AG04450 (cell line): ENCODE measurements at regions not wholly inside any gene's neighbourhood (a gene's known extent, or its start where the extent isn't known, plus 50 kb on each side); places are given as distances from the start of the nearest gene placed in this dataset.

Experiments used
- CTCF ChIA-PET: fragments of 300-600, 350-600 bp; formaldehyde crosslinking; extraction: SDS; loops from one replicate; lab custom pipeline; 2022; ENCODE audit warnings: antibody characterized with exemption, inconsistent platforms; lab: Charles Lee
- POLR2A ChIA-PET: fragments of 350-600 bp; formaldehyde crosslinking; extraction: SDS; loops from one replicate; lab custom pipeline; 2021; ENCODE audit warnings: antibody characterized with exemption, inconsistent platforms; lab: Yijun Ruan, JAX
- DNase-seq: peaks from one replicate; pipeline ENCODE4 v3.0.0-alpha.2; 2011; ENCODE audit warnings: low read depth, low spot score
- H3K27ac ChIP-seq: one replicate; pipeline ENCODE4 v1.5.1; 2012; ENCODE audit warnings: low read depth, low read length, control low read depth
- H3K27me3 ChIP-seq: one replicate; pipeline ENCODE4 v1.6.0; 2012; ENCODE audit warnings: low read length; ENCODE audit not compliant: control insufficient read depth, insufficient read depth
- H3K4me3 ChIP-seq: 2 replicates; pipeline ENCODE4 v1.5.1; 2011; ENCODE audit warnings: mild to moderate bottlenecking, low read depth, low read length, control low read depth
- H3K9me3 ChIP-seq: 2 replicates; pipeline ENCODE4 v1.5.1; 2012; ENCODE audit warnings: low read length; ENCODE audit not compliant: control insufficient read depth, insufficient read depth
- TF ChIP-seq, protein P1 (sequence below): IDR thresholded peaks from 2 replicates; pipeline ENCODE4 v1.5.1; 2011; ENCODE audit warnings: low read depth, low read length, control low read depth, inconsistent platforms

DNA sequence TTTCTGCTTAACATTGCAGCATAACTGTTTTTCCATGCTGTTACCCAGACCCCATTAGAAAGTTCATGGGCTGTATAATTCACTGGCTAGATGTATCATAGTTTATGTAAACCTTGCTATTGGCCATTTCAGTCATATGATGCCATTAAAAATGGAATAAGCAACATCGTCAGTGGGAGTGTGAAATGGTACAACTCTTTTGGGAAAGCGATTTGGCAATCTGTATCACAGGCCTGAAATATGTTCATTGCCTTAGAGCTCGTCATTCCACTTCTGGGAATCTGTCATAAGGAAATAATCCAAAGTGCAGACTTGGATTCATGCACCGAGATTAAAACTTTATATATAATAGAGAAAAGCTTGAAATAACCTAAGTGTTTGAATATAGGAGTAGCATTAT lies 77.9 kb upstream of the KLF4 start:
- Histone ChIP-seq H3K9me3 (no peaks in the 10 kb centered on the region), H3K4me3 (no peak overlapping the region), H3K27me3 (peaks cover 3% of the 10 kb centered on the region), H3K27ac (no peak overlapping the region)
- no peak for DNase-seq
- ChIA-PET CTCF (interaction anchor here (0.5 kb wide), 1 partner anchor 78 kb away, joined by 3 read pairs; the partner anchor contains the start of gene KLF4), POLR2A (no interaction called here)
- TF ChIP-seq, protein P1, sequence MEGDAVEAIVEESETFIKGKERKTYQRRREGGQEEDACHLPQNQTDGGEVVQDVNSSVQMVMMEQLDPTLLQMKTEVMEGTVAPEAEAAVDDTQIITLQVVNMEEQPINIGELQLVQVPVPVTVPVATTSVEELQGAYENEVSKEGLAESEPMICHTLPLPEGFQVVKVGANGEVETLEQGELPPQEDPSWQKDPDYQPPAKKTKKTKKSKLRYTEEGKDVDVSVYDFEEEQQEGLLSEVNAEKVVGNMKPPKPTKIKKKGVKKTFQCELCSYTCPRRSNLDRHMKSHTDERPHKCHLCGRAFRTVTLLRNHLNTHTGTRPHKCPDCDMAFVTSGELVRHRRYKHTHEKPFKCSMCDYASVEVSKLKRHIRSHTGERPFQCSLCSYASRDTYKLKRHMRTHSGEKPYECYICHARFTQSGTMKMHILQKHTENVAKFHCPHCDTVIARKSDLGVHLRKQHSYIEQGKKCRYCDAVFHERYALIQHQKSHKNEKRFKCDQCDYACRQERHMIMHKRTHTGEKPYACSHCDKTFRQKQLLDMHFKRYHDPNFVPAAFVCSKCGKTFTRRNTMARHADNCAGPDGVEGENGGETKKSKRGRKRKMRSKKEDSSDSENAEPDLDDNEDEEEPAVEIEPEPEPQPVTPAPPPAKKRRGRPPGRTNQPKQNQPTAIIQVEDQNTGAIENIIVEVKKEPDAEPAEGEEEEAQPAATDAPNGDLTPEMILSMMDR = no peak

DNA sequence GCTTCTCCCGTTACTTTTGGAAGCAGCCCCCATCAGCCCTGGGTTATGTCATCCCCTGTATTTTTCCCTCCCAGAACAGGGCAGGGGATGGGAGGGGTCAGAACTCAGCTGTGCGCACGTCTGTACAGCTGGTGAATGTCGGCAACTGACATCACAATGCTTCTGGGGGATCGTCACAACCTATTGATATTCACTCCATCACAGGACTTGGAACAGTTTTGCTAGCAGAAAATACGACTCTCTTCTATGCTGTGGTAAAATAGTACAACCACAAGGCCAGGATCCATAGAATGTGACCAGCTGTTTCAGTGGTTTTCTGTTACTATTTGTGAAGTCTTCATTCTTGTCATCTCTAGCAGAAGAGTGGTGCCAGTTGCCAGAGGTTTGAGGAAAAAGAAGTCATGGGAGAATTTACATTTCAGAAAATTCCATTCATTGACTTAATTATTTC lies 77.1 kb upstream of the KLF4 start:
- CTCF ChIA-PET = no interaction called here
- TF ChIP-seq, protein P1 = no peak

DNA sequence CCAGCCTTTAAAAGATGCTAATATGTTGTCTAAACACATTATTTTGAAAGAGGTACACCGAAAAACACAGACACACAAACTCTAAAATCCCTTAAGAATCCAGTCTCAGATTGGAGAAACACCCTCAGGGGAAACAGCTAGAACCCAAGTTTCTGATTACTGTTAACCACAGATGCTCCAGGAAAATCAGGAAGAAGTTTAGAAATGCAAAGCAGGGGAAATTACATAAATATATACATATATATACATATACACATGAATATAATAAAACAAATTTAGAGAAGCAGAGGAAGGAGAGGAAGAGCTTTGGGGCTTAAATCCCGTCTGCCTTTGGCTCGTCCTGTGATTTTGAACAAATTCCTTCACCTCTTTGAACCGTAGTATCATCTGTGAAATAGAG lies 73.2 kb upstream of the KLF4 start:
- ChIA-PET CTCF (no interaction called here), POLR2A (no interaction called here)
- Histone ChIP-seq H3K27ac (no peak overlapping the region), H3K9me3 (no peaks in the 10 kb centered on the region), H3K4me3 (no peak overlapping the region), H3K27me3 (no peaks in the 10 kb centered on the region)
- DNase-seq = no peak
- TF ChIP-seq, protein P1 = no peak

More for the DNA sequence above, 77.1 kb upstream of the KLF4 start:
- Histone ChIP-seq H3K27me3 (peaks cover 3% of the 10 kb centered on the region), H3K9me3 (no peaks in the 10 kb centered on the region), H3K4me3 (no peak overlapping the region), H3K27ac (no peak overlapping the region)
- POLR2A ChIA-PET = no interaction called here
- no peak for DNase-seq

DNA sequence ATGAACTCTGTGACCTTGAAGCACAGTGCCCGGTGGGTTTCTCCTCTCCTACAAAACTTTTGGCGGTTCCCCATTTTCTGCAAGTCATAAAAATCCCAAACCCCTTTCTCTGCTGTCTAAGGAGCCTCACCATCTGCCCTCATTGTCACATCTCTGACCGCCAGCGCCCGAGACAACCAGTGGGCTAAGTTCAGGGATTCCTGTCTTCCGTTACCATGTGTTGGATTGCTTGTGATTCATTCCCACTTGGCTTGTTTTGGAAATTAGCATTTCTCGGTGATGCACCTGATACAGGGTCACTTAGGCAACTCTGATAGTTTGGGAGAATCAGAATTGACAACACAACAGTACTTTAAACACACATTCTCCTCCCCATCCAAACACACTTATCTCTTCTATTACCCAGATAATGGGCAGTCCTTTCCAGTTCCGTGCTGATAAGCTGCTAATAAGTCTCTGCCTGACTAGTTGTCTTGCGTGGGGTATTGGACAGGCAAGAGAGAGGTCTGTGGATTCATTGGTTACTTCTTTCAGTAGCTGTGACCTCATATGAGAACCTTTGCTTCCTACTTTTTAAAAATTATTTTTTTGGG lies 70.0 kb upstream of the KLF4 start:
- H3K4me3 ChIP-seq = no peak overlapping the region
- H3K9me3 ChIP-seq = no peaks in the 10 kb centered on the region
- POLR2A ChIA-PET = no interaction called here
- H3K27ac ChIP-seq = no peak overlapping the region
- DNase-seq = no peak
- CTCF ChIA-PET = no interaction called here
- no peaks in the 10 kb centered on the region for H3K27me3 ChIP-seq
- TF ChIP-seq, protein P1 = no peak

DNA sequence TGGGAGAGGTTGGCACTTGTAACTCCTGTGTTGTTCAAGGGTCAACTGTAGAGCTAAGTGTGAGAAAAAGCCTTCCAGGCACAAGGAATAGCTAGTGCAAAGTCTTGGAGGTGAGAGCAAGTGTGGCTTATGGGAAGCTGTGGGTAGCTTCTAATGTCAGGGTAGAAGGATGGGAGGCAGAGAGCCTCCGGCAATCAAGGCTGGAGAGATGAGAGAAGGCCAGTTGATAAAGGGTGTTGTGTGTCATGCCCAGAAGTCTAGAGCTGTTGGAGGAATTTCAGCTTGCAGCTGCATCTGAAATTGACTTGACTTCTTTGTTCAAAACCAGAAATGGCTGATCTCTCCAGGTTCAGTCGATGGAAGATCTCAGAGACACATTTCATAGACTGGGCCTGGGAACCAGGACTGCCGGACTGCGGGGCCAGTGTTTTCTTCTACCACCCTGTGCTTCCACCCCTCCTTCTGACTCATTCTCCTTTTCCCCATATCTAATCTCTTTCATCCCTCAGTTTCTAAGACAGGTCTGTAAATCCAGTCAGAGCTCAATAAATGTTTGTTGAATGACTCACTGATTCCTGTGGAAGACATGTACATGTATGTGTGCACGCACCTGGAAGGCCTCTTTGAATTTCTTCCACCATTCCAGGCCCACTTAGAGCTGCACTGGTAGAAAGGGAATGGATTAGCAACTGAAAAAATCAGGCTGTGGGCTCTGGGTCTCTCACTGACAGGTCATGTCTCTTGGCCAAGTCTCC lies 67.8 kb upstream of the KLF4 start:
- ChIA-PET CTCF (no interaction called here), POLR2A (no interaction called here)
- TF ChIP-seq, protein P1 = no peak
- DNase-seq = no peak
- H3K9me3 ChIP-seq = no peaks in the 10 kb centered on the region
- H3K27me3 ChIP-seq = no peaks in the 10 kb centered on the region
- no peak overlapping the region for H3K4me3 ChIP-seq
- H3K27ac ChIP-seq = no peak overlapping the region
